ENCODE measurements at regions not wholly inside any gene's neighbourhood (a gene's known extent, or its start where the extent isn't known, plus 50 kb on each side); places are given as distances from the start of the nearest gene placed in this dataset.

DNA sequence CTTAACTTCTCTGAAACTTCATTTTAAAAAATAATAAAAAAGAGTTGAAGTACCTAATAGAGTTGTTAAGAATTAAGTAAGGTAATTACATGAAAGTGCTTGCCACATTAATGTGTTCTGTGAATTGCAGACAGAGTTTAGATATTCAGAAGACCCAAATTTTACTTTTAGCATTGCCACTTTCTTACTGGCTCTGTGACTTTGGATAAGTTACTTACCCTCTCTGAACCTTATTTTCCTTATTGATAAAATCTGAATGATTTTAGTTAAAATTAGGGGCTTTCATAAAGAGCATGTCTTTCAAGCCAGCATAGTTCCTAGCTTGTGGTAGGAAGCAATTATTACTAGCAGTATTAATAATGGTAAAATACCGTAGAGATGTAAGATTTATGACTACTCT, 101.2 kb upstream of the CREB1 start:
- H3K27ac Mint-ChIP-seq: no peak overlapping the region
- H3K27me3 Mint-ChIP-seq: no peaks in the 10 kb centered on the region
- DNase-seq (ENCODE audit: low spot score, unreplicated experiment): no peak
- TF ChIP-seq, protein P1, sequence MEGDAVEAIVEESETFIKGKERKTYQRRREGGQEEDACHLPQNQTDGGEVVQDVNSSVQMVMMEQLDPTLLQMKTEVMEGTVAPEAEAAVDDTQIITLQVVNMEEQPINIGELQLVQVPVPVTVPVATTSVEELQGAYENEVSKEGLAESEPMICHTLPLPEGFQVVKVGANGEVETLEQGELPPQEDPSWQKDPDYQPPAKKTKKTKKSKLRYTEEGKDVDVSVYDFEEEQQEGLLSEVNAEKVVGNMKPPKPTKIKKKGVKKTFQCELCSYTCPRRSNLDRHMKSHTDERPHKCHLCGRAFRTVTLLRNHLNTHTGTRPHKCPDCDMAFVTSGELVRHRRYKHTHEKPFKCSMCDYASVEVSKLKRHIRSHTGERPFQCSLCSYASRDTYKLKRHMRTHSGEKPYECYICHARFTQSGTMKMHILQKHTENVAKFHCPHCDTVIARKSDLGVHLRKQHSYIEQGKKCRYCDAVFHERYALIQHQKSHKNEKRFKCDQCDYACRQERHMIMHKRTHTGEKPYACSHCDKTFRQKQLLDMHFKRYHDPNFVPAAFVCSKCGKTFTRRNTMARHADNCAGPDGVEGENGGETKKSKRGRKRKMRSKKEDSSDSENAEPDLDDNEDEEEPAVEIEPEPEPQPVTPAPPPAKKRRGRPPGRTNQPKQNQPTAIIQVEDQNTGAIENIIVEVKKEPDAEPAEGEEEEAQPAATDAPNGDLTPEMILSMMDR (IDR thresholded peaks at IDR 0.05; ENCODE audit: unreplicated experiment): no peak
- no peaks in the 10 kb centered on the region for H3K4me1 Mint-ChIP-seq (ENCODE audit: low read depth)
- no peak overlapping the region for H3K4me3 Mint-ChIP-seq (ENCODE audit: low read depth)
- peaks cover 3% of the 10 kb centered on the region for H3K9me3 Mint-ChIP-seq (ENCODE audit: low read depth)
- H3K36me3 Mint-ChIP-seq (ENCODE audit: insufficient read depth): no peaks in the 10 kb centered on the region

- H3K4me1 Mint-ChIP-seq (ENCODE audit: low read depth): no peaks in the 10 kb centered on the region
- no peaks in the 10 kb centered on the region for H3K9me3 Mint-ChIP-seq (ENCODE audit: low read depth)
- no peaks in the 10 kb centered on the region for H3K27me3 Mint-ChIP-seq
- H3K27ac Mint-ChIP-seq: no peak overlapping the region
- DNase-seq (ENCODE audit: low spot score, unreplicated experiment): no peak
- no peaks in the 10 kb centered on the region for H3K36me3 Mint-ChIP-seq (ENCODE audit: insufficient read depth)
- no peak overlapping the region for H3K4me3 Mint-ChIP-seq (ENCODE audit: low read depth)
- TF ChIP-seq, protein P1 (IDR thresholded peaks at IDR 0.05; ENCODE audit: unreplicated experiment): no peak
Measured at GRCh38 chr2:207432453-207432852, 97.3 kb upstream of the CREB1 start.

GRCh38 chr2:207434306-207434705, 95.5 kb upstream of the CREB1 start:
- H3K27me3 Mint-ChIP-seq: no peaks in the 10 kb centered on the region
- no peaks in the 10 kb centered on the region for H3K36me3 Mint-ChIP-seq (ENCODE audit: insufficient read depth)
- no peak overlapping the region for H3K27ac Mint-ChIP-seq
- TF ChIP-seq, protein P1 (IDR thresholded peaks at IDR 0.05; ENCODE audit: unreplicated experiment): no peak
- H3K4me3 Mint-ChIP-seq (ENCODE audit: low read depth): no peak overlapping the region
- H3K4me1 Mint-ChIP-seq (ENCODE audit: low read depth): no peaks in the 10 kb centered on the region
- no peaks in the 10 kb centered on the region for H3K9me3 Mint-ChIP-seq (ENCODE audit: low read depth)
- DNase-seq (ENCODE audit: low spot score, unreplicated experiment): no peak

- Mint-ChIP-seq H3K9me3 (ENCODE audit: low read depth) (no peaks in the 10 kb centered on the region), H3K27ac (no peak overlapping the region), H3K4me3 (ENCODE audit: low read depth) (no peak overlapping the region), H3K36me3 (ENCODE audit: insufficient read depth) (no peaks in the 10 kb centered on the region), H3K4me1 (ENCODE audit: low read depth) (no peaks in the 10 kb centered on the region), H3K27me3 (no peaks in the 10 kb centered on the region)
- no peak for DNase-seq (ENCODE audit: low spot score, unreplicated experiment)
- TF ChIP-seq, protein P1 (IDR thresholded peaks at IDR 0.05; ENCODE audit: unreplicated experiment): no peak
Measured at GRCh38 chr2:207434899-207435465, 94.8 kb upstream of the CREB1 start.

DNA sequence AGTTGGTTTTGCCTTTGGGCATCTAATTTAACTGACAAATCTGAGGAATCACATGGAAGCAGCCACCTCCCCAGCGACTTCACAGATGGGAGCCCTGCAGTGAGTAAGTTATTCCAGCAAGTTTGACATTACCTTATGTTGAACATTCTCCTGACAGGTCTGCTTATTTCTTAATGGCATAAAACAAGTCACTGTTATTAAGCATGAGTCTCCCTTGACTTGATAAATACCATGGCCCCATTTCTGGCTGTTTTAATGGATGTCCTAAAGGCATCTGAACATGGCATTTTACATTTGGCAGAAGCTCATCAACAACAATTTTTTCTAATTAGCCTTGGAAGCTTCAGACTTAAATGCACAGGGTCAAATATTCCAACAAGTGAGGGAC, 92.6 kb upstream of the CREB1 start:
- Mint-ChIP-seq H3K9me3 (ENCODE audit: low read depth) (no peaks in the 10 kb centered on the region), H3K4me1 (ENCODE audit: low read depth) (no peaks in the 10 kb centered on the region), H3K36me3 (ENCODE audit: insufficient read depth) (no peaks in the 10 kb centered on the region), H3K4me3 (ENCODE audit: low read depth) (no peak overlapping the region), H3K27ac (no peak overlapping the region), H3K27me3 (no peaks in the 10 kb centered on the region)
- TF ChIP-seq, protein P1 (IDR thresholded peaks at IDR 0.05; ENCODE audit: unreplicated experiment): no peak
- no peak for DNase-seq (ENCODE audit: low spot score, unreplicated experiment)
